HG02870 (cell line): ENCODE measurements at regions not wholly inside any gene's neighbourhood (a gene's known extent, or its start where the extent isn't known, plus 50 kb on each side); places are given as distances from the start of the nearest gene placed in this dataset.
"Not testable (repeated sequence)": the region's sequence is repeated elsewhere in the genome, so short reads cannot be mapped to it uniquely, and the experiment has no call there.

ENCODE experiments used
- ATAC-seq: cut with Tn5 transposase; IDR thresholded peaks from one replicate; pipeline ENCODE4 v1.9.1; 2021; ENCODE audit warnings: mild to moderate bottlenecking, moderate library complexity; ENCODE audit not compliant: unreplicated experiment

GRCh38 chr18:73577365-73577764 is 570.3 kb downstream of the FBXO15 start:
- ATAC-seq: no peak

DNA sequence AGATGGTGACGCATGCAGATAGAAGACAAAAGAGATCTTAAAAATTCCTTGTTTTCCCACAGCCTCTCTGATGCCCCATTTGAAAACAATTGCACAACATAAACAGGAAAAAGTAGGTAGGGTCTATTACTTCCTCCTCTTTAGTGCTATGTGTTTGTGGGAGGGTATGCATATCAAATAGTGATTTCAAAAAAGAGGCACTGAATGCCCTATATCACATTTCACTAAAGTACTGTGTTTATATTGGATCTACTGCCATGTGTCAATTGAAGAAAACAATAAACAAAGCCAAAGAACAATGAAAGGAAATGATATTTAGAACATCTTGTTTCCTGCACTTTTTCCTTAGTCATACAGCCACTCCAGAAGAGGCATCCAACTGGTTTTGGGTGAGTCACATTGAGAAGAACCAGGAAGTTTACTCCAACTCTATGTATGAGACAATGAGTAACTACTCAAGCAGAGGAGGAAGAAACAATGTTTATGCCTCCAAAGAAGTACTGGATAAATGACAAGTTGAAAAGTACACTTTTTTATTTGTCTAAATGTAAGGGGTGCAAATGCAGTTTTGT is 583.6 kb downstream of the FBXO15 start:
- no peak for ATAC-seq

DNA sequence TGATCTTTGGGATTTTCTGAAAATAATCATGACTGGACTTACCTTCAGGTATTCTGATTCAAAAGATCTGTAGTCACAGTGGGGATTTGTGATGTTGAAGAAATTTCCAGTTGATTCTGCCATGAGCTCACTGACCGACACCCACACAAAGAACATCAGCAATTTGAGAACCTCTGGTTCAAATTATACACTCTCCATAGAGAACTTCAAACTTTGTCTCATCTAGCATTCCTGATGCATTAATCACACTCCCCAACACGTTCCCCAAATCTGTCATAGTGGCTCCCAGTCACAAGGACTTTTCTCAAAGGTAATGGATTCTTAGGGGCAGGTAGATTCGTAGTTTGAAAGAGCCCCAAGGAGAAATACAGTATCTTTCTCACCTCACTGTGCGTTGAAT is 584.3 kb downstream of the FBXO15 start:
- no peak for ATAC-seq

GRCh38 chr18:73556904-73557303 is 590.7 kb downstream of the FBXO15 start:
- ATAC-seq: no peak

DNA sequence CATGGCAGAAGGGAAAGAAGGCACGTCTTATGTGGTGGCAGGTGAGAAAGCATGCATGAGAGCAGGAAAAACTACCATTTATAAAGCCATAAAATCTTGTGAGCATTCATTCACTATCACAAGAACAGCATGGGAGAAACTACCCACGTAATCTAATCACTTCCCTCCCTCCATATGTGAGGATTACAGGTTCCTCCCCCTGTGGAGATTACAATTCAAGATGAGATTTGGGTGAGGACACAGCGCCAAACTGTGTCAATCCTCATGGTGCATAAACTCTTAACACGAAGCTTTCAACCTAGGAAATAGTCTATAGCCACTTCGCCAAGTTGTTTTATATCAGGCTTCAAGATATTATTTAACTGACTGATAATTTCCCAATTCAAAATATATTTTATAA is 595.5 kb downstream of the FBXO15 start:
- no peak for ATAC-seq

DNA sequence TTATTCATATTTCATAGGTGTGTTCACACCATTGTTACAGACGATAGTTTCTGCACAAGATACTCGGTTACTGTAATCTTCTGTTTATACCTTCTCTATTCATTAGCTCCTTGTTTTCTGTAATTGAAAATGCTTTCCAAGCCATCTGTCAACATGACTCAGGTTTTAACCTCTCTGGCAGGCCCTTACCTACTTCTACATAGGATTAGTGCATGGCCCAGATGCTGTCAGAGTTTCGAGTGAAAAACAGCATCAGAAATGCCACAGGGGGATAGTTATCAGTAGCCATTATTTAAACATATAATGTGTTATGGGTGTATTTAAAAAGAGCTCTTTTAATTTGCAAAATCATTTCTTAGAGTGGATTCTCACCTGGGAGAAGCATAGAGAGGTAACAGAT is 596.4 kb downstream of the FBXO15 start:
- no peak for ATAC-seq

DNA sequence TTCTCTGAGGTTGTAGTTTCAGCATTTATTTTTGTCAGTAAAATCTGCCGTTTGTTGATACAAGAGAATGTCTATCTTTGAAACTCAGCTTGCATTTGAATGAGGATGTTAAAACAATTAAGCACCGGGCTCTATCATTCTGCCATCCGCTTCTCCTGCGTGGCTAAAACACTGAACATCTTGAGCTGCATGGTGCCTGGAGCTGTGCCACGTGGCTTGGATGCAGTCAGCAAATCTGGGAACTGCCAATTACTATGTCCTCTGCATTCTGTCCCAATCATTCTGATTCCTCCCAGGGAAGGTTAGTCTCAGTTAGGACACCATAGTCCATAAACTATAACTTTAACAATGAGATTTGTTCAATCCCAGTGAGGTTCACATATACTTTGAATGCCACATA is 598.4 kb downstream of the FBXO15 start:
- no peak for ATAC-seq

DNA sequence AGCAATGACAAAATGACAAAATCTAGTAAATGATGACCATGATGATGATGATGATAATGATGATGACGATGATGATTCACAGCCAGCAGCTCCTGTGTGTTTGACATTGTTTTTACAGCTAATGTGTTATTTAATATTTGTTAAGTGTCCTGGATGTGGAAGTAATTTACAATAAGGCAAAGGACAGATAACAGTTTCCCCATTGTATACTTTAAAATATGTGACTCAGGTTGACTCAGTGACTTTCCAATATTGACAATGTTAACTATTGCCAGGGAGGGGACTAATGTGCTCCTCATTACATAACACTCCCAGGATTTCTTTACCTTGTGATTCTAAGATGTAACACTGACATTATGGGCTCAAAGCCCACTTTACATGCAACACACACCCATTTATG is 602.2 kb downstream of the FBXO15 start:
- no peak for ATAC-seq

GRCh38 chr18:73544617-73545016 is 603.0 kb downstream of the FBXO15 start:
- ATAC-seq: no peak

DNA sequence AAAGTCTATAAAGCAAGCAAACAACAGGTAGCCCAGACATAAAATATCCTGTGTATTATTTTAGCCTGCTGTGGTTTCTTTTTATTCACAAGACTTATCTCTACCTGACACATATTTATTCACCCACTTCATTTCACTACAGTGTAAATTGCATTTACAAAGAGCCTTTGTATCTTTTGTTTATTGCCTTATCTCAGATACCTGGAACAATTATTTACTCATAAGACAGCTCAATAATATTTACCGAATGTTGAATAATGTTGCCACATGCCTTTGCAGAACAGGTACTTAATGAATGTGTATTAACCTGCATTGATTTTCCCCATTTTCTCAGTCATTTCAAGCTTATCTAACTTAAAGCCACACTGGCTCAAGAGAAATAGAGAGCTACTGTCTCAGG is 603.6 kb downstream of the FBXO15 start:
- no peak for ATAC-seq

GRCh38 chr18:73535990-73536389 is 611.6 kb downstream of the FBXO15 start:
- ATAC-seq: no peak

DNA sequence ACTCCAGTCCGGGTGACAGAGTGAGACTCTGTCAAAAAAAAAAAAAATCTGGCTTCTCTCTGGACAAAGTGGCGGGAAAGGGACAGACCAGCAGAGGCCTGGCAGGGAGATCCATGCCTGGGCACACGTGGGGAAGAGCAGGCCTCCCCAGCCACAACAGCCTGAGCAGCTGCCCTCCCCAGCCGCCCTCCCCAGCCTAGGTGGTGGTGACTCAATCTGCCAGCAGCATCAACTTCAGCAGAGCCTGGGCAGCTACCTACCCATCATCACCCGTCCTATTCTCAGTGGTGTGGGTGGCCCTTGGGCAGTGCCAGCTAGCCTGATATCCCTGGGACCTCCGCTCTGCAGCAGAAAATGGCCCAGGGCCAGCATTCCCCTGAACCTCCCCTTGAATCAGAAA is 612.4 kb downstream of the FBXO15 start:
- no peak for ATAC-seq

DNA sequence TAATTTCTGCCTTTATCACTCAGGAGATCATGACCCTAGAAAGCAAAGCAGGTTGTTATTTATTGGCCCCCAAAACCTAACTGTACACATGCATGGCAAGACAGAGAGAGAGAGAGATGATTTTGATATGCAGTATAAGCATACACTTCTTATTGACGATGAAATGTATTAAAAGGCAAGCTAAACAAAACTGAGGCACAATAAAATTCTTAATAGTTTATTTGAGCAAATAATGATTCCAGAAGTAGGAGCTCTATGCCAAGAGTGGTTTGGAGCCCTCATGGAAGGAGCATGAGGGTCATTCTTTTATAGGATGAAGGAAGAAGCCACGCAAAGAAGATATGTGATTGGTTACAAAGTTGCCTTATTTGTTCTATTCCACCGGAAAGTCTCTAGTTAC is 616.0 kb downstream of the FBXO15 start:
- no peak for ATAC-seq

DNA sequence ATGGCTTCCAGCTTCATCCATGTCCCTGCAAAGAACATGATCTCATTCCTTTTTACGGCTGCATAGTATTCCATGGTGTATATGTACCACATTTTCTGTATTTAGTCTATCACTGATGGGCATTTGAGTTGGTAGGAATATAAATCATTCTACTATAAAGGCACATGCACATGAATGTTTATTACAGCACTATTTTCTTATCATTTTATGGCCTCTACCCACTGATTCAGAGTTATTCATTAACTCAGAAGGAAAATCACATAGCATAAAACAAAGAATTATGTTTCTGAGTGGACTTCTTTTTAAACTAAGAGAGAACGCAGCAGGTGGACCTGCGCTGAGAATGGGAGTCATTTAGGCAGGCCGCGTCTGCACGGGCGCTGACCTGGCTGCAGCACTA is 619.6 kb downstream of the FBXO15 start:
- ATAC-seq: no peak

DNA sequence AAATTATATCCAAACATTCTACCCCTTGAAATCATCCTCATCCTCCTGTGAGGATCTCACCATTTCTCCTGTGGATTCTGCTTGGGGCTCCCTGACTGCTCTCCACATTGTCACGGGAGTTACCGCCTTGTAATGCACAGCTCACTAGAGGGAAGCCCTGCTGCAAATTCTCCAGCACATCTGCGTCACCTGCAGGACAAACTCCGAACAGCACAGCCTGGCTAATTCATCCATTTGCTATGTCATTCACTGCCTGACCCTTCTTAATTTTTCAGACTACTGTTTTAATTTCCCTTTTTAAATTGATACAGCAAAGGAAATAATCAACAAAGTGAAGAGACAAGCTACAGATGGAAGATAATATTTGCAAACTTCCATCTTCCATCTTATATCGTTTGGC is 627.4 kb downstream of the FBXO15 start:
- no peak for ATAC-seq

- not testable (repeated sequence) for ATAC-seq
These were observed 631.6 kb downstream of the FBXO15 start for GRCh38 chr18:73516056-73516455.

DNA sequence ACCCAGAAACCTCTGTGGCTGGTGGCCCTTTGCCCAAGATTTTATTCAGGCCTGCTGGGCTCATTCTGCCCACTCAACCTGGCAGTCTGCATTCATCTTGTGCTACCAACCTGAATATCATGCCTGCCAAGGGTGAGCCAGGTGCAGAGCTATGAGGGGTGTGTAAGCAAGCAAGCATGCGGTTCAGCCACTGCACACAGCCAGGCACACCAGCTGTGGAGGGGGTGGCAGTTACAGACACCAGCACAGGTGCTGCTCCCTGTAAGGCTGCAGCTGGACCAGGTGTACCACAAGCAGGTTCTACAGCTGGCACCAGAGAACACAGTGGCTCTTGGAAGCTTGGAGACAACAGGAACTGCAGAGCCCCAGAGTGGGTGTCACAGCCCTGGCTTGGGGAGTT is 633.2 kb downstream of the FBXO15 start:
- no peak for ATAC-seq

DNA sequence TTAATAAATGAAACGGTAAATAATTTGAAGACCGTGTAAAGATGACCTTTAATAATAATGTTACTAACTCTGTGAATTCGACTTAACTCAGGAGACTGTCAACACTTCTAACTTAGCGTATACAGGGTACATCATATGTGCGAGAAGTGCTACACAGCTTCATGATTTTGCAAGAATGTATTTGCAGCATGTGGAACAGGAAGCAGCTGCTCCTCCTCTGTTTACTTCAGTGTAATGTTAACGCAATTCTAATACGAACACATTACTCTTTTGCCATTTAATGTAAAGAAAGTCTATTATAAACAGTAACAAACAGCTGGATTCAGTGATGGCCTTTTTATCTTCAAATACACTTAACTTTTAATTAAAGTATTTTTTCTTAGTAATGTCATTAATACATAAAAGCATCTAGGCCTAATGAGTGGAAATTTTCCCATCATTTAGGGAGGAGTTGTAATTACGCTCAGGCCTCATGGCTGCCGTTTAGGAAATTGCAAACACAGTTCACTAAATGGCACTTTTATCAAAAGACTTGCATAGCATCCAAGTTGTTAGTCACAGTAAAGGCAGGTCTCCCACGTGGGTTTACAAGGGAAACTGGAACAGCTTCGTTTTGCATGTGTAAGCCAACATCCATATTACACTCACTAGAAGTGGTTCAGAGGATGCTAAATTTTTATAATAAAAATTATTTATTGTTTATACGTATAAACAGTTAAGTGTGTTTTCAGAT is 635.7 kb downstream of the FBXO15 start:
- no peak for ATAC-seq

DNA sequence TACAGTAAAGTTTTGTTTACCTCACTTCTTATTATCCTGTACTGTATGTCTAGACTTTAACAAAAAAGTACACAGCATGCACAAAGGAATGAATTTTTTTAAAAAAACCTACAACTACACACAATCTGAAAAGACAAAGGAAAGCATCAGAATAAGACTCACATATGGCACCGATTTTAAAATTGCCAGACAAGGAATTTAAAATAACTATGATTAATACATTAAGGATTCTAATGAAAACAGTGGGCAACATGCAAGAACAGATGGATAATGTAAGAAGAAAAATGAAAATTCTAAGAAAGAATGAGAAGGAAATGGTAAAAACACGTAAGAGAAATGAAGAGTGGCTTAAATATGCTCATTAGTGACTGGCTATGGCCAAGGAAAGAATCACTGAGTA is 638.2 kb downstream of the FBXO15 start:
- ATAC-seq: no peak

GRCh38 chr18:73503326-73503725 is 635.5 kb upstream of the NETO1 start:
- ATAC-seq: no peak

GRCh38 chr18:73487966-73488365 is 620.2 kb upstream of the NETO1 start:
- no peak for ATAC-seq

GRCh38 chr18:73485166-73485565 is 617.4 kb upstream of the NETO1 start:
- no peak for ATAC-seq

- ATAC-seq: no peak
These were observed 615.1 kb upstream of the NETO1 start for GRCh38 chr18:73482901-73483300.
